Endothelial cell of umbilical vein (primary cell): ENCODE measurements at regions not wholly inside any gene's neighbourhood (a gene's known extent, or its start where the extent isn't known, plus 50 kb on each side); places are given as distances from the start of the nearest gene placed in this dataset.
A peak's percentile ranks its signal among the peaks of the same experiment; 100 is the strongest.

Experiments
- BruUV-seq: library from RNA; stranded (reverse); fragments of 400-500 nt; replicated peaks from 2 replicates; lab custom pipeline; 2021; lab: Mats Ljungman, UMichigan
- CTCF ChIA-PET: fragments of 300-600, 350-600 bp; sonication (Branson Sonifier 250); formaldehyde crosslinking; loops from one replicate; lab custom pipeline; 2021; ENCODE audit warnings: antibody characterized with exemption, inconsistent platforms; lab: Charles Lee
- POLR2A ChIA-PET: fragments of 300-600, 350-600 bp; sonication (Branson Sonifier 250); formaldehyde crosslinking; loops from one replicate; lab custom pipeline; 2021; ENCODE audit warnings: antibody characterized with exemption, inconsistent platforms; lab: Charles Lee
- DNase-seq: peaks from one replicate; pipeline ENCODE4 v3.0.0-alpha.2; 2011; ENCODE audit warnings: low read depth, low spot score
- FAIRE-seq: peaks from 2 replicates; lab custom pipeline; 2011; peaks lifted over from hg19 to GRCh38; lab: Jason Lieb, UNC
- H2AFZ ChIP-seq: 2 replicates; pipeline ENCODE4 v1.6.0; 2012; ENCODE audit warnings: low read depth, low read length, control low read depth, inconsistent platforms
- H3K27ac ChIP-seq: 2 replicates; pipeline ENCODE4 v1.5.1; 2011; ENCODE audit warnings: low read depth, mild to moderate bottlenecking, control low read depth, low read length, moderate library complexity; ENCODE audit not compliant: insufficient read depth
- H3K27me3 ChIP-seq, 2 experiments: 2 replicates each; pipeline versions ENCODE4 v1.6.0 to v1.6.1; 2011; ENCODE audit warnings: low read length in 2 of 2, mixed read lengths in 1 of 2; ENCODE audit not compliant: control insufficient read depth in 2 of 2, insufficient read depth in 2 of 2
- H3K36me3 ChIP-seq, 2 experiments: 2 replicates in 1 of 2; 3 replicates in 1 of 2; pipeline ENCODE4 v1.5.1; 2011; ENCODE audit warnings: low read length in 2 of 2, mild to moderate bottlenecking in 1 of 2, moderate library complexity in 1 of 2; ENCODE audit not compliant: control insufficient read depth in 2 of 2, insufficient read depth in 2 of 2; ENCODE audit errors: extremely low read depth in 1 of 2
- H3K4me1 ChIP-seq: 3 replicates; pipeline ENCODE4 v1.5.1; 2011; ENCODE audit warnings: mild to moderate bottlenecking, low read length; ENCODE audit not compliant: control insufficient read depth, insufficient read depth; ENCODE audit errors: extremely low read depth
- H3K4me2 ChIP-seq: 2 replicates; pipeline ENCODE4 v1.6.1; 2011; ENCODE audit warnings: low read length, control low read depth, mixed read lengths; ENCODE audit not compliant: insufficient read depth
- H3K4me3 ChIP-seq, 3 experiments: fragments of 200-600 bp in 1 of 3; sonication (generic), shearing (Covaris generic) in 1 of 3; replicated peaks in 1 of 3; 2 replicates each; pipeline ENCODE4 v1.5.1; 2011 to 2016; ENCODE audit warnings: control low read depth in 3 of 3, low read length in 3 of 3, mild to moderate bottlenecking in 2 of 3, inconsistent platforms in 1 of 3, low read depth in 1 of 3, moderate library complexity in 1 of 3; ENCODE audit not compliant: insufficient read depth in 1 of 3
- H3K79me2 ChIP-seq: 2 replicates; pipeline ENCODE4 v1.6.0; 2012; ENCODE audit warnings: low read length, inconsistent platforms; ENCODE audit not compliant: control insufficient read depth, insufficient read depth
- H3K9ac ChIP-seq: replicated peaks from 2 replicates; pipeline ENCODE3; 2011; ENCODE audit warnings: low read length, control low read depth; ENCODE audit not compliant: insufficient read depth; ENCODE audit errors: extremely low read depth
- H3K9me1 ChIP-seq: replicated peaks from 3 replicates; pipeline ENCODE4 v1.6.0; 2011; ENCODE audit warnings: mild to moderate bottlenecking, low read length; ENCODE audit not compliant: control insufficient read depth, insufficient read depth; ENCODE audit errors: extremely low read depth
- H3K9me3 ChIP-seq: replicated peaks from 2 replicates; pipeline ENCODE4 v1.5.1; 2012; ENCODE audit warnings: low read length, inconsistent platforms; ENCODE audit not compliant: control insufficient read depth, insufficient read depth
- H4K20me1 ChIP-seq: replicated peaks from 2 replicates; pipeline ENCODE3; 2011; ENCODE audit warnings: mild to moderate bottlenecking, low read length; ENCODE audit not compliant: control insufficient read depth, insufficient read depth; ENCODE audit errors: extremely low read depth
- EZH2 ChIP-seq: IDR thresholded peaks from 2 replicates; pipeline ENCODE4 v1.6.1; 2012; ENCODE audit warnings: borderline replicate concordance, low read depth, mild to moderate bottlenecking, moderate library complexity, low read length, inconsistent platforms; ENCODE audit not compliant: severe bottlenecking
- FOS ChIP-seq: IDR thresholded peaks from 2 replicates; pipeline ENCODE4 v1.6.1; 2011; ENCODE audit warnings: mild to moderate bottlenecking, low read length, moderate library complexity, borderline replicate concordance; ENCODE audit not compliant: insufficient read depth
- GATA2 ChIP-seq: IDR thresholded peaks from 2 replicates; pipeline ENCODE4 v1.7.0; 2011; ENCODE audit warnings: low read depth, mild to moderate bottlenecking, moderate library complexity, mixed read lengths, low read length; ENCODE audit not compliant: insufficient read length, insufficient read depth
- JUN ChIP-seq: IDR thresholded peaks from 2 replicates; pipeline ENCODE4 v1.6.1; 2011; ENCODE audit warnings: borderline replicate concordance, low read depth; ENCODE audit not compliant: insufficient read length, insufficient read depth
- MYC ChIP-seq: IDR thresholded peaks from one replicate; pipeline ENCODE4 v1.6.1; 2011; ENCODE audit warnings: mild to moderate bottlenecking, low read depth, low read length
- POLR2A ChIP-seq: IDR thresholded peaks from 2 replicates; pipeline ENCODE4 v1.6.1; 2012; ENCODE audit warnings: low read depth, mild to moderate bottlenecking, control low read depth, low read length
- POLR2AphosphoS5 ChIP-seq: IDR thresholded peaks from 2 replicates; pipeline ENCODE4 v1.6.1; 2012; ENCODE audit warnings: low read depth, mild to moderate bottlenecking, control low read depth, low read length, moderate library complexity; ENCODE audit not compliant: insufficient read depth
- dilution Hi-C: fragments of 300-500 bp; cut with MboI; formaldehyde crosslinking; loops from one replicate; pipeline ENCODE4 v1.15.0; 2019; ENCODE audit warnings: low sequenced_read_pairs; ENCODE audit not compliant: extremely low pct_ligation_motif_present
- intact Hi-C: fragments of 100-400 bp; cut with micrococcal nuclease; formaldehyde crosslinking; loops from one replicate; pipeline ENCODE4 v1.10.0; 2022
- TF ChIP-seq, protein P1 (sequence below): IDR thresholded peaks from 2 replicates; pipeline ENCODE4 v1.6.1; 2011; ENCODE audit not compliant: insufficient read depth, insufficient read length
- TF ChIP-seq, protein P2 (sequence below), 2 donors: IDR thresholded peaks; 1 replicate in 1 of 2; 2 replicates in 1 of 2; pipeline ENCODE4 v1.5.1; 2011; ENCODE audit warnings: low read length in 2 of 2, mild to moderate bottlenecking in 2 of 2, moderate library complexity in 2 of 2, control low read depth in 1 of 2, inconsistent platforms in 1 of 2, low read depth in 1 of 2; ENCODE audit not compliant: insufficient read depth in 1 of 2; ENCODE audit errors: extremely low read depth in 1 of 2

DNA sequence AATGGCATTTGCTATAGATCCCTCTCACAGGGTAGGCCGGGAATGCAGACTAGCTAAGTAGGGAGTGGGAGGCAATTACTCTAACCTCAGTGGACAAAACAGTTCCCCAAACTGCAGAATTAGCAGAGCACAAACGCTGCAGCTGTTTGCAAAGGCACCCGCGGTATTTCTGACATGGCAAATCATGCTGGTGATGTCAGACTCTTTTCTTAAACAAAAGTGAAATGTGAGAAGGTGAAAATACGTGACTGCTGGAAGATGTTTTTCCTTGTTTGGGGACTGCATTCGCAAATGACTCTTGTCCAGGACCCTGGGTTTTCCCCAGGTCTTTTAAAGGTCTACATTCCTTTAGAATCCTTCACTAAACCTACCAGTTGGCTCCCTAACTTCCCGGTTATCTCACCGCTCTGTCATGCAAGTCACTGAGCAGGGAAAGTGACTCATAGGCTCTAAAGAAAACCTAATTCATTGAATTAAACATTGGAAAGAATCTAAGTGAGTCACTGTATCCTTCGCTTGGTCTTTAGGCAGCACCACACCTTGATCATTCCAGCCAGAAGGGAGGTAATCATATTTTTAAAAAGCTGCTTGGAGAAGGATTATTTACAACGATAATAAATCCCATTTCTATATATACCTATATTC is 91.5 kb upstream of the DNAH5 start:
- BruUV-seq, result no TSS peak
- intact Hi-C loops, result loop anchor here (1.0 to 5.0 kb wide), 8 partner anchors 25 to 234 kb away; partner anchors contain the start of gene TRIO
- TF ChIP-seq, protein P1, sequence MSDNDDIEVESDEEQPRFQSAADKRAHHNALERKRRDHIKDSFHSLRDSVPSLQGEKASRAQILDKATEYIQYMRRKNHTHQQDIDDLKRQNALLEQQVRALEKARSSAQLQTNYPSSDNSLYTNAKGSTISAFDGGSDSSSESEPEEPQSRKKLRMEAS, result no peak
- TF ChIP-seq JUN (peak; percentile 100), EZH2 (no peak), FOS (peak; percentile 99), MYC (no peak), POLR2A (no peak), GATA2 (no peak), POLR2AphosphoS5 (peak; percentile 34)
- TF ChIP-seq, protein P2, sequence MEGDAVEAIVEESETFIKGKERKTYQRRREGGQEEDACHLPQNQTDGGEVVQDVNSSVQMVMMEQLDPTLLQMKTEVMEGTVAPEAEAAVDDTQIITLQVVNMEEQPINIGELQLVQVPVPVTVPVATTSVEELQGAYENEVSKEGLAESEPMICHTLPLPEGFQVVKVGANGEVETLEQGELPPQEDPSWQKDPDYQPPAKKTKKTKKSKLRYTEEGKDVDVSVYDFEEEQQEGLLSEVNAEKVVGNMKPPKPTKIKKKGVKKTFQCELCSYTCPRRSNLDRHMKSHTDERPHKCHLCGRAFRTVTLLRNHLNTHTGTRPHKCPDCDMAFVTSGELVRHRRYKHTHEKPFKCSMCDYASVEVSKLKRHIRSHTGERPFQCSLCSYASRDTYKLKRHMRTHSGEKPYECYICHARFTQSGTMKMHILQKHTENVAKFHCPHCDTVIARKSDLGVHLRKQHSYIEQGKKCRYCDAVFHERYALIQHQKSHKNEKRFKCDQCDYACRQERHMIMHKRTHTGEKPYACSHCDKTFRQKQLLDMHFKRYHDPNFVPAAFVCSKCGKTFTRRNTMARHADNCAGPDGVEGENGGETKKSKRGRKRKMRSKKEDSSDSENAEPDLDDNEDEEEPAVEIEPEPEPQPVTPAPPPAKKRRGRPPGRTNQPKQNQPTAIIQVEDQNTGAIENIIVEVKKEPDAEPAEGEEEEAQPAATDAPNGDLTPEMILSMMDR (IDR thresholded peaks at IDR 0.05; ENCODE audit: extremely low read depth in 1 of 2, insufficient read depth in 1 of 2, low read depth in 1 of 2, low read length in 2 of 2), result no peak
- peak overlapping the region; percentile 1 for H2AFZ ChIP-seq
- no peaks in the 10 kb centered on the region for H3K9me1 ChIP-seq
- H3K36me3 ChIP-seq, result no peaks in the 10 kb centered on the region
- peak overlapping the region in 1 of 3 experiments; percentile 29 for H3K4me3 ChIP-seq
- H3K4me2 ChIP-seq, result peak overlapping the region; percentile 86
- peak overlapping the region; percentile 93 for H3K27ac ChIP-seq
- ChIA-PET POLR2A (interaction anchor here (0.8 kb wide), 1 partner anchor 24 kb away, joined by 3 read pairs; no protein-coding TSS in a partner anchor), CTCF (interaction anchor here (1.9 kb wide), 1 partner anchor 234 kb away, joined by 12 read pairs; no protein-coding TSS in a partner anchor)
- H3K9me3 ChIP-seq, result no peaks in the 10 kb centered on the region
- FAIRE-seq (peak; percentile 91), DNase-seq (peak; percentile 96)
- dilution Hi-C loops, result no loop called here
- no peaks in the 10 kb centered on the region for H3K79me2 ChIP-seq
- peak overlapping the region; percentile 83 for H3K9ac ChIP-seq
- H4K20me1 ChIP-seq, result no peaks in the 10 kb centered on the region
- peaks cover 54% of the 10 kb centered on the region for H3K4me1 ChIP-seq
- H3K27me3 ChIP-seq, result no peaks in the 10 kb centered on the region
